Loucy (cell line): ENCODE measurements at regions not wholly inside any gene's neighbourhood (a gene's known extent, or its start where the extent isn't known, plus 50 kb on each side); places are given as distances from the start of the nearest gene placed in this dataset.

Experiments
- EZH2phosphoT487 ChIP-seq: fragments of 200-600 bp; IDR thresholded peaks from 2 replicates; pipeline ENCODE4 v1.6.1; 2018; ENCODE audit warnings: antibody characterized with exemption, mild to moderate bottlenecking, moderate library complexity, borderline replicate concordance
- TF ChIP-seq, protein P1 (sequence below): fragments of 200-600 bp; sonication (generic); conservative IDR thresholded peaks from 2 replicates; pipeline ENCODE4 v1.5.1; 2014; ENCODE audit warnings: mild to moderate bottlenecking, antibody characterized with exemption, low read length

DNA sequence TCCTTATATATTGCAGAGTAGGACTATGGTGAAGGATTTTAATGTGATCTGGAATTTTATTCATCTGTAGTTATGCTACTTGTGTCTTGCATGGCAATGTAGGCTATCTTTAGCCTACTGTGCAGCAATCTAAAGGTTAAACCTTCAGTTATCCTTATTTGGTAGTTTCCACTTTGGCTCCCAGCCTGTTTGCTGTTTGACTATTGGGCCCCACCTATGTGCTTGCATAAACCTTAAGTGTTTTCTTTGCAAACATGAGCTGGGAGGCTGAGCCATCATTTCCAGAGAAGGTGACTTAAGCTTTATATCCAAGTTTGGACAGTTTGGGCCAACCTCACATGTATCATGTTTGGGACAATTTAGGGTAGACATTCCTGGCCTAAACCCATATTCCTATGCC, 537.5 kb downstream of the BTBD3 start:
- TF ChIP-seq, protein P1, sequence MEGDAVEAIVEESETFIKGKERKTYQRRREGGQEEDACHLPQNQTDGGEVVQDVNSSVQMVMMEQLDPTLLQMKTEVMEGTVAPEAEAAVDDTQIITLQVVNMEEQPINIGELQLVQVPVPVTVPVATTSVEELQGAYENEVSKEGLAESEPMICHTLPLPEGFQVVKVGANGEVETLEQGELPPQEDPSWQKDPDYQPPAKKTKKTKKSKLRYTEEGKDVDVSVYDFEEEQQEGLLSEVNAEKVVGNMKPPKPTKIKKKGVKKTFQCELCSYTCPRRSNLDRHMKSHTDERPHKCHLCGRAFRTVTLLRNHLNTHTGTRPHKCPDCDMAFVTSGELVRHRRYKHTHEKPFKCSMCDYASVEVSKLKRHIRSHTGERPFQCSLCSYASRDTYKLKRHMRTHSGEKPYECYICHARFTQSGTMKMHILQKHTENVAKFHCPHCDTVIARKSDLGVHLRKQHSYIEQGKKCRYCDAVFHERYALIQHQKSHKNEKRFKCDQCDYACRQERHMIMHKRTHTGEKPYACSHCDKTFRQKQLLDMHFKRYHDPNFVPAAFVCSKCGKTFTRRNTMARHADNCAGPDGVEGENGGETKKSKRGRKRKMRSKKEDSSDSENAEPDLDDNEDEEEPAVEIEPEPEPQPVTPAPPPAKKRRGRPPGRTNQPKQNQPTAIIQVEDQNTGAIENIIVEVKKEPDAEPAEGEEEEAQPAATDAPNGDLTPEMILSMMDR, result no peak
- TF ChIP-seq EZH2phosphoT487, result no peak
